ENCODE measurements at regions not wholly inside any gene's neighbourhood (a gene's known extent, or its start where the extent isn't known, plus 50 kb on each side); places are given as distances from the start of the nearest gene placed in this dataset.

GRCh38 chr5:5828619-5829018 is 406.1 kb downstream of the ICE1 start:
- Mint-ChIP-seq H3K9me3 (no peaks in the 10 kb centered on the region), H3K4me1 (no peaks in the 10 kb centered on the region), H3K27me3 (no peaks in the 10 kb centered on the region), H3K36me3 (ENCODE audit: insufficient read depth) (no peaks in the 10 kb centered on the region), H3K4me3 (no peak overlapping the region), H3K27ac (ENCODE audit: low read depth) (no peak overlapping the region)
- no peak for DNase-seq (ENCODE audit: low spot score in 2 of 2)
- no peak for ATAC-seq (replicated peaks; ENCODE audit: extremely low read depth, poor library complexity, severe bottlenecking)

- Mint-ChIP-seq H3K4me1 (no peaks in the 10 kb centered on the region), H3K27me3 (no peaks in the 10 kb centered on the region), H3K9me3 (no peaks in the 10 kb centered on the region), H3K36me3 (ENCODE audit: insufficient read depth) (no peaks in the 10 kb centered on the region), H3K4me3 (no peak overlapping the region), H3K27ac (ENCODE audit: low read depth) (no peak overlapping the region)
- DNase-seq (ENCODE audit: low spot score in 2 of 2), result no peak
- no peak for ATAC-seq (replicated peaks; ENCODE audit: extremely low read depth, poor library complexity, severe bottlenecking)
Observed at GRCh38 chr5:5826911-5827310, 404.4 kb downstream of the ICE1 start.

- ATAC-seq (replicated peaks; ENCODE audit: extremely low read depth, poor library complexity, severe bottlenecking), result no peak
- Mint-ChIP-seq H3K4me3 (no peak overlapping the region), H3K9me3 (no peaks in the 10 kb centered on the region), H3K4me1 (no peaks in the 10 kb centered on the region), H3K27ac (ENCODE audit: low read depth) (no peak overlapping the region), H3K27me3 (no peaks in the 10 kb centered on the region), H3K36me3 (ENCODE audit: insufficient read depth) (peaks cover 2% of the 10 kb centered on the region)
- no peak for DNase-seq (ENCODE audit: low spot score in 2 of 2)
Observed at GRCh38 chr5:5822729-5823257, 400.3 kb downstream of the ICE1 start.

GRCh38 chr5:5816960-5817359 is 394.5 kb downstream of the ICE1 start:
- ATAC-seq (replicated peaks; ENCODE audit: extremely low read depth, poor library complexity, severe bottlenecking) (no peak), DNase-seq (ENCODE audit: low spot score in 2 of 2) (no peak)
- H3K36me3 Mint-ChIP-seq (ENCODE audit: insufficient read depth), result peaks cover 2% of the 10 kb centered on the region
- H3K4me3 Mint-ChIP-seq, result no peak overlapping the region
- H3K27ac Mint-ChIP-seq (ENCODE audit: low read depth), result no peak overlapping the region
- no peaks in the 10 kb centered on the region for H3K27me3 Mint-ChIP-seq
- H3K9me3 Mint-ChIP-seq, result no peaks in the 10 kb centered on the region
- no peaks in the 10 kb centered on the region for H3K4me1 Mint-ChIP-seq

- Mint-ChIP-seq H3K4me1 (no peaks in the 10 kb centered on the region), H3K27ac (ENCODE audit: low read depth) (no peak overlapping the region), H3K9me3 (no peaks in the 10 kb centered on the region), H3K4me3 (no peak overlapping the region), H3K27me3 (peaks cover 8% of the 10 kb centered on the region), H3K36me3 (ENCODE audit: insufficient read depth) (peaks cover 2% of the 10 kb centered on the region)
- ATAC-seq (replicated peaks; ENCODE audit: extremely low read depth, poor library complexity, severe bottlenecking) (no peak), DNase-seq (ENCODE audit: low spot score in 2 of 2) (no peak)
Observed at GRCh38 chr5:5813441-5813840, 391.0 kb downstream of the ICE1 start.

GRCh38 chr5:5810461-5810860 is 388.0 kb downstream of the ICE1 start:
- Mint-ChIP-seq H3K4me1 (no peaks in the 10 kb centered on the region), H3K27me3 (peaks cover 10% of the 10 kb centered on the region), H3K36me3 (ENCODE audit: insufficient read depth) (no peaks in the 10 kb centered on the region), H3K27ac (ENCODE audit: low read depth) (no peak overlapping the region), H3K9me3 (no peaks in the 10 kb centered on the region), H3K4me3 (no peak overlapping the region)
- DNase-seq (ENCODE audit: low spot score in 2 of 2) (no peak), ATAC-seq (replicated peaks; ENCODE audit: extremely low read depth, poor library complexity, severe bottlenecking) (no peak)

- H3K4me3 Mint-ChIP-seq, result no peak overlapping the region
- no peaks in the 10 kb centered on the region for H3K36me3 Mint-ChIP-seq (ENCODE audit: insufficient read depth)
- ATAC-seq (replicated peaks; ENCODE audit: extremely low read depth, poor library complexity, severe bottlenecking), result no peak
- H3K27me3 Mint-ChIP-seq, result peaks cover 10% of the 10 kb centered on the region
- no peaks in the 10 kb centered on the region for H3K4me1 Mint-ChIP-seq
- peaks cover 5% of the 10 kb centered on the region for H3K9me3 Mint-ChIP-seq
- no peak for DNase-seq (ENCODE audit: low spot score in 2 of 2)
- no peak overlapping the region for H3K27ac Mint-ChIP-seq (ENCODE audit: low read depth)
Observed at GRCh38 chr5:5805916-5806315, 383.4 kb downstream of the ICE1 start.

GRCh38 chr5:5804478-5805233 is 382.2 kb downstream of the ICE1 start:
- no peaks in the 10 kb centered on the region for H3K36me3 Mint-ChIP-seq (ENCODE audit: insufficient read depth)
- peaks cover 10% of the 10 kb centered on the region for H3K27me3 Mint-ChIP-seq
- peaks cover 5% of the 10 kb centered on the region for H3K9me3 Mint-ChIP-seq
- no peak for ATAC-seq (replicated peaks; ENCODE audit: extremely low read depth, poor library complexity, severe bottlenecking)
- no peak overlapping the region for H3K27ac Mint-ChIP-seq (ENCODE audit: low read depth)
- no peak for DNase-seq (ENCODE audit: low spot score in 2 of 2)
- H3K4me3 Mint-ChIP-seq, result no peak overlapping the region
- H3K4me1 Mint-ChIP-seq, result no peaks in the 10 kb centered on the region

- H3K27ac Mint-ChIP-seq (ENCODE audit: low read depth), result no peak overlapping the region
- peaks cover 10% of the 10 kb centered on the region for H3K27me3 Mint-ChIP-seq
- no peaks in the 10 kb centered on the region for H3K4me1 Mint-ChIP-seq
- H3K36me3 Mint-ChIP-seq (ENCODE audit: insufficient read depth), result no peaks in the 10 kb centered on the region
- ATAC-seq (replicated peaks; ENCODE audit: extremely low read depth, poor library complexity, severe bottlenecking), result no peak
- peaks cover 5% of the 10 kb centered on the region for H3K9me3 Mint-ChIP-seq
- H3K4me3 Mint-ChIP-seq, result no peak overlapping the region
- DNase-seq (ENCODE audit: low spot score in 2 of 2), result no peak
Observed at GRCh38 chr5:5800801-5801761, 378.6 kb downstream of the ICE1 start.

GRCh38 chr5:5799826-5800225 is 377.3 kb downstream of the ICE1 start:
- H3K27me3 Mint-ChIP-seq, result peaks cover 10% of the 10 kb centered on the region
- H3K27ac Mint-ChIP-seq (ENCODE audit: low read depth), result no peak overlapping the region
- H3K4me1 Mint-ChIP-seq, result no peaks in the 10 kb centered on the region

GRCh38 chr5:5799229-5799628 is 376.8 kb downstream of the ICE1 start:
- ATAC-seq (replicated peaks; ENCODE audit: extremely low read depth, poor library complexity, severe bottlenecking) (no peak), DNase-seq (ENCODE audit: low spot score in 2 of 2) (no peak)
- no peaks in the 10 kb centered on the region for H3K36me3 Mint-ChIP-seq (ENCODE audit: insufficient read depth)
- peaks cover 10% of the 10 kb centered on the region for H3K27me3 Mint-ChIP-seq
- H3K4me3 Mint-ChIP-seq, result no peak overlapping the region
- peaks cover 5% of the 10 kb centered on the region for H3K9me3 Mint-ChIP-seq
- H3K4me1 Mint-ChIP-seq, result no peaks in the 10 kb centered on the region
- no peak overlapping the region for H3K27ac Mint-ChIP-seq (ENCODE audit: low read depth)

More at GRCh38 chr5:5799826-5800225, 377.3 kb downstream of the ICE1 start:
- Mint-ChIP-seq H3K4me3 (no peak overlapping the region), H3K9me3 (peaks cover 5% of the 10 kb centered on the region), H3K36me3 (ENCODE audit: insufficient read depth) (no peaks in the 10 kb centered on the region)
- DNase-seq (ENCODE audit: low spot score in 2 of 2), result no peak
- ATAC-seq (replicated peaks; ENCODE audit: extremely low read depth, poor library complexity, severe bottlenecking), result no peak

GRCh38 chr5:5798462-5798861 is 376.0 kb downstream of the ICE1 start:
- ATAC-seq (replicated peaks; ENCODE audit: extremely low read depth, poor library complexity, severe bottlenecking) (no peak), DNase-seq (ENCODE audit: low spot score in 2 of 2) (no peak)
- H3K9me3 Mint-ChIP-seq, result peaks cover 5% of the 10 kb centered on the region
- no peaks in the 10 kb centered on the region for H3K36me3 Mint-ChIP-seq (ENCODE audit: insufficient read depth)
- H3K27ac Mint-ChIP-seq (ENCODE audit: low read depth), result no peak overlapping the region
- H3K4me3 Mint-ChIP-seq, result no peak overlapping the region
- H3K4me1 Mint-ChIP-seq, result no peaks in the 10 kb centered on the region
- peaks cover 15% of the 10 kb centered on the region for H3K27me3 Mint-ChIP-seq

Data from central memory CD8-positive, alpha-beta T cell (primary cell).